Ovary (tissue), 7 donors: ENCODE measurements at regions not wholly inside any gene's neighbourhood (a gene's known extent, or its start where the extent isn't known, plus 50 kb on each side); places are given as distances from the start of the nearest gene placed in this dataset.

ENCODE experiments used
- DNase-seq, 5 donors: peaks; one replicate each; pipeline ENCODE4 v3.0.0-alpha.2; 2019 to 2020
- H3K27ac ChIP-seq, 2 donors: fragments of 200-600 bp; one replicate each; pipeline versions ENCODE4 v1.5.1 to v1.8.0; 2019 to 2022
- H3K27me3 ChIP-seq: fragments of 200-600 bp; one replicate; pipeline ENCODE4 v1.8.0; 2022
- H3K36me3 ChIP-seq: fragments of 200-600 bp; sonication (generic); one replicate; pipeline ENCODE4 v1.5.1; 2019
- H3K4me1 ChIP-seq: one replicate; pipeline ENCODE4 v1.8.1; 2013; ENCODE audit warnings: mild to moderate bottlenecking, moderate library complexity; ENCODE audit not compliant: insufficient read depth
- H3K4me3 ChIP-seq: fragments of 200-600 bp; sonication (generic); one replicate; pipeline ENCODE4 v1.5.1; 2017
- H3K9me3 ChIP-seq, 2 donors: fragments of 200-600 bp in 1 of 2; sonication (generic) in 1 of 2; one replicate each; pipeline versions ENCODE4 v1.5.1 to v1.8.1; 2013 to 2019; ENCODE audit warnings: mild to moderate bottlenecking in 1 of 2, moderate library complexity in 1 of 2
- CTCF ChIP-seq, 3 donors: fragments of 450-650 bp in 2 of 3; fragments of 200-600 bp in 1 of 3; IDR thresholded peaks; one replicate each; pipeline versions ENCODE4 v1.5.1 to v1.8.0; 2016 to 2022; ENCODE audit warnings: antibody characterized with exemption in 3 of 3, mild to moderate bottlenecking in 1 of 3
- EP300 ChIP-seq: sonication (generic); formaldehyde crosslinking; IDR thresholded peaks from one replicate; pipeline ENCODE4 v1.6.1; 2017; ENCODE audit warnings: antibody characterized with exemption
- POLR2A ChIP-seq: fragments of 450-650 bp; IDR thresholded peaks from one replicate; pipeline ENCODE4 v1.6.1; 2017; ENCODE audit warnings: antibody characterized with exemption, mild to moderate bottlenecking, moderate library complexity
- WGBS, 3 donors: extraction: QIAGEN DNeasy Blood & Tissue Kit in 1 of 3; methylation state at CpG; one replicate each; pipeline versions ENCODE4 v1.1.5 to v1.1.7; 2013 to 2017; 5-methylcytosine and 5-hydroxymethylcytosine counted together
- intact Hi-C, 4 donors: fragments of 100-400 bp; cut with DNase I; formaldehyde crosslinking; loops; one replicate each; pipeline versions ENCODE4 v1.11.0 to v1.15.1; 2022 to 2023
- donor health status: DM: no; HTN: no; CAD: no; lungs with moderate emphysema.
- donor health status: DM: no; HTN: no; CAD: no.
- donor health status: Bipolar disorder and iron deficiency.
- donor health status: DM: no; HTN: no; CAD: no.
- donor health status: DM: yes; HTN: yes; CAD: no.

DNA sequence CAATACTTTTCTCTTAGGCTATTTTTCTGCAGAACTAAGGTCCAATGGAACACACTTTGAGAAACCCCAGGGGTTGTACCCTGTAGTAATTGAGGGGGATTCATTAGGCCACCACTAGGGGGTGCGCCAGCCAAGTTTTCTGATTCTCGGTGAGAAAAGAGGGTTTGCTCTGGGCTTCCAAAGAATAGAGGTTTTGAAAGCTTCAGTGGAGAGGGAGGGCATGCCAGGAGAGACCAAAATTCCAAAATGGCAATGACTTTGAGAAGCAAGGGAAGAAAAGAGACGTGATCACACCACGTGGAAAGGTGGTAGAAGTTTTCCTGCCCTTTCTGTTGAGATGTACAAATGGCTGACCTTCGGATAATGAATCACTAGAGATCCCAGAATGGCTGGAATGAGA lies 323.3 kb downstream of the RPS6KC1 start:
- intact Hi-C loops = no loop called here
- DNase-seq = no peak
- 55 to 56% (median 55%) methylated on average over 5 of the region's 5 CpGs for WGBS, 3 donors
- Histone ChIP-seq H3K27me3 (no peaks in the 10 kb centered on the region), H3K27ac (no peak overlapping the region), H3K9me3 (no peaks in the 10 kb centered on the region), H3K4me1 (no peaks in the 10 kb centered on the region), H3K36me3 (no peaks in the 10 kb centered on the region), H3K4me3 (no peak overlapping the region)
- TF ChIP-seq CTCF (IDR thresholded peaks at IDR 0.05) = no peak
- TF ChIP-seq EP300 = no peak
- TF ChIP-seq POLR2A = no peak

- no peaks in the 10 kb centered on the region for H3K36me3 ChIP-seq
- H3K4me1 ChIP-seq = no peaks in the 10 kb centered on the region
- H3K27me3 ChIP-seq = no peaks in the 10 kb centered on the region
- DNase-seq = no peak
- TF ChIP-seq EP300 (no peak), CTCF (IDR thresholded peaks at IDR 0.05) (no peak), POLR2A (no peak)
- H3K4me3 ChIP-seq = no peak overlapping the region
- H3K9me3 ChIP-seq = no peaks in the 10 kb centered on the region
- intact Hi-C loops = no loop called here
- H3K27ac ChIP-seq = no peak overlapping the region
- 92 to 94% (median 93%) methylated on average over 4 of the region's 4 CpGs for WGBS, 3 donors
Observed at GRCh38 chr1:213375002-213375401, 324.0 kb downstream of the RPS6KC1 start.

GRCh38 chr1:213376862-213377372 lies 325.9 kb downstream of the RPS6KC1 start:
- DNase-seq = no peak
- H3K27me3 ChIP-seq = no peaks in the 10 kb centered on the region
- H3K36me3 ChIP-seq = no peaks in the 10 kb centered on the region
- no peak for TF ChIP-seq EP300
- TF ChIP-seq CTCF (IDR thresholded peaks at IDR 0.05) = no peak
- TF ChIP-seq POLR2A = no peak
- H3K9me3 ChIP-seq = no peaks in the 10 kb centered on the region
- 27 to 32% (median 27%) methylated on average over 8 of the region's 8 CpGs for WGBS, 3 donors
- H3K27ac ChIP-seq = no peak overlapping the region
- no peak overlapping the region for H3K4me3 ChIP-seq
- intact Hi-C loops = no loop called here
- no peaks in the 10 kb centered on the region for H3K4me1 ChIP-seq

DNA sequence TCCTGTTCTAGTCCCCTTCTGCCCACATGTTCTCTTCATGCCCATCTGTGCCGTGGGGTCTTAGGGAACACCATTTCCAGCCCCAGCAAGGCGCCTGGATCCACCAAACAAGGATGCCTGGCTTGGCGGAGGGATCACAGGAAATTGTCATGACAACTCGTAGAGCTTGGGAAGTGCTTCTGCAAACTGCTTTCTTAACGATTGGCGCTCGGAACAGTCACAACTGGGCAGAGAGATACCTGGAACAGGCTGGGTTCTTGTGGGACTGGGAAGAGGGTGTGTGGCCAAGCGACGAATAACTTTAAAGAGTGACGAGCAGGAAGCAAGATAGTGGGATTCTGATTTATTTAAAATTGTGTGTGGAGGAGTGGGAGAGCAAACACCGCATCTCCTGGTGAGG lies 329.8 kb downstream of the RPS6KC1 start:
- Histone ChIP-seq H3K9me3 (no peaks in the 10 kb centered on the region), H3K4me1 (no peaks in the 10 kb centered on the region), H3K27ac (no peak overlapping the region), H3K27me3 (no peaks in the 10 kb centered on the region), H3K36me3 (no peaks in the 10 kb centered on the region), H3K4me3 (no peak overlapping the region)
- 67 to 70% (median 70%) methylated on average over 11 of the region's 11 CpGs for WGBS, 3 donors
- TF ChIP-seq EP300 = no peak
- TF ChIP-seq CTCF (IDR thresholded peaks at IDR 0.05) = no peak
- TF ChIP-seq POLR2A = no peak
- no peak for DNase-seq
- intact Hi-C loops = no loop called here
